Inferior parietal cortex (tissue), 1 donor: ENCODE measurements at regions not wholly inside any gene's neighbourhood (a gene's known extent, or its start where the extent isn't known, plus 50 kb on each side); places are given as distances from the start of the nearest gene placed in this dataset.
A peak's percentile ranks its signal among the peaks of the same experiment; 100 is the strongest.

Experiments used
- DNase-seq: peaks from one replicate; pipeline ENCODE4 v3.0.0-alpha.2; 2016; ENCODE audit errors: extremely low spot score

DNA sequence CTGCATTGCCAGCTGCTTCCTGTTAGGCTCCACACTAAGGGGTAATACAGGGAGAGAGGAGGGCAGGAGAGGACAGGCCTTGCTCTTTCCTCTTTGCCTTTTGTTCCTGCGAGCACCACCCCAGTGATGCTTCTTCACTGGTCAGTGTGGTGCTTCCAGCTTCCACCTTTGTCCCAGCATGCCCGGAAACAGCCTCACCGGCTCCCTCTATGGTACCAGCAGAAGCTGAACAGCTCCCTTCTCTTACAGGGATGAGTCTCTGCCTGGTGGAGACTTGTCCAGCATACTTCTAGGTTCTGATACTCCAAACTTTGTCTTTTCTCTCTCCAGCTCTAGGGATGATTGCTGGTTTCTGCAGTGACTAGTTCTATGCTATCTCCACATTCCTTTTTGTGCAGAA lies 413.3 kb downstream of the TSN start:
- no peak for DNase-seq

GRCh38 chr2:122172812-122173211 lies 417.4 kb downstream of the TSN start:
- DNase-seq, result no peak

DNA sequence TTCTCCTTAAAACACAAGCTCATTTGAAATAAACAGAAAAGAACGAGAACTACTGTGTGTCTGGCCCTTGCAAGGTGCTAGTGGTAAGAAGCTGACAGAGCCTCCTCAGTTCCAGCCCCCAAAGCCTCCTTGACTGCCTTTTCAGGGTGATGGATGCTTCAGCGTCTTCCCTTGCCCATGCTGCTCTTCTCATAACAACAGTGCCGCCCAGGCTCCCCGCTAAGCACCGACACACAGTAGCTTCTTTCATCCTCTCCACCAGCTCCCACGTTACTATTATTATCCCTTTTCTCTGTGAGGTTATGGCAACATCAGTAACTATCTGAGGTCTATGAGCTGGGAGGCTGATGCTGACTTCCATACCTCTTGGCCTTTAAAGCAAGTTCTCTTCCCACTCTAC lies 418.6 kb downstream of the TSN start:
- no peak for DNase-seq

GRCh38 chr2:122179492-122180165 lies 424.2 kb downstream of the TSN start:
- DNase-seq, result no peak

GRCh38 chr2:122180972-122181371 lies 425.5 kb downstream of the TSN start:
- no peak for DNase-seq

GRCh38 chr2:122182616-122183355 lies 427.3 kb downstream of the TSN start:
- DNase-seq, result no peak

- no peak for DNase-seq
Observed at GRCh38 chr2:122183890-122184289, 428.4 kb downstream of the TSN start.

DNA sequence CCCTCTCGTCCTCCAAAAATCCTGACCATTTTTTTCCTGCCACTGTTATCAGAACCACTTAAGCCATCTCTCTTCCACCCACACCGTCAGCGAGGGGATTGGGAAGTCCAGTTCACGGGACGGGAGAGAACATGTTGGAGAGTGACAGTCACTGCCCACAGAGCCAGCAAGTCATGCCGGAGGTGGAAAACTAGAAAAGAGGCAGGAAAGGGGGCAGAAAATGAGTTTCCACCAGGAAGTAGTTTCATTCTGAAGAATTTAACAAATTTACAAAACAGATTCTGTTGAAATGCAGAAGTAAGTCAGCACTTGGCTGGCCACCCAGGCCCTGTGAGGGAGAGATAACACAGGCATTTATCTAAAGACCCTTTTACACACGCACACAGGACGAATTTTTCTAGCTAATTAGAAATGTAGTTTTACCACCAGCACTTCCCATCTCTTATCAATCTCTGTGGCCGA lies 431.3 kb downstream of the TSN start:
- DNase-seq, result no peak

DNA sequence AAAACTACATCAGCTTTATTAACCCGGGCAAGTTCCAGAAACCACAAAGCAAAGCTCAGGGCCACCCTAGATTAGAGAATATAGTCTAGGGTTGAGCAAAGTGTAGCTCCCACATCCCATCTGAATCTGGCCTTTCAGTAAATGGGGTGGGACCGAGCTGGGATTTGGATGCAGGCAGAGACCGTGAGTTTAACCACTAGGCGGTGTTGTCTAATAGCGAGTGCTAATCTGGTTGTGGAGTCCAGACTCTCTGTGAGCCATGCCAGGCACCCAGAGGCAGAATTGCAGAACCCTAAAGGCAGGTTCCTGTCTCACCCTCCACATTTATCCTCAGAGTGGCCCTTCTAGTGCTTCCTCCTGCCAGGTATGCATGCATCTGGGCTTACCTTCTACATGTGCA lies 435.9 kb downstream of the TSN start:
- no peak for DNase-seq

- no peak for DNase-seq
Observed at GRCh38 chr2:122193622-122194021, 438.2 kb downstream of the TSN start.

GRCh38 chr2:122194546-122194945 lies 439.1 kb downstream of the TSN start:
- DNase-seq, result no peak

DNA sequence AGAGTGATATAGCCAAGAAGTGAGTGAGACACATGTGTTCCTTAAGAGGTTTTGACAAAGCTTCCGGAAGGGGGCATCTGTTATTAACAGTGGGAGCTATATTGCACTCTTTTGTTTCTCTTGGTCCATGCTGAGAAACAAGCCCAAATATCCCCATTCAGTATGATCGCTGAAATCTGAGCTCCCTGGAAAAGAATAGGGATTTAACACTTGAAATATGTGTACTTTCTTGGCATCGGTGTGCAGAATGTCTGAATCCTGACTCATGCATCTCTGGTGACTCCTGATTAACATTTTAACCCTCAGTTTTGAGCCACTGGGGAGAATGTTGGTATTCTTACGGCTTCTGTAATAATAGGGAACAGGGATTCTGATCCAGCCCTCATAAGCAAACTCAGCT lies 448.1 kb downstream of the TSN start:
- DNase-seq, result no peak

DNA sequence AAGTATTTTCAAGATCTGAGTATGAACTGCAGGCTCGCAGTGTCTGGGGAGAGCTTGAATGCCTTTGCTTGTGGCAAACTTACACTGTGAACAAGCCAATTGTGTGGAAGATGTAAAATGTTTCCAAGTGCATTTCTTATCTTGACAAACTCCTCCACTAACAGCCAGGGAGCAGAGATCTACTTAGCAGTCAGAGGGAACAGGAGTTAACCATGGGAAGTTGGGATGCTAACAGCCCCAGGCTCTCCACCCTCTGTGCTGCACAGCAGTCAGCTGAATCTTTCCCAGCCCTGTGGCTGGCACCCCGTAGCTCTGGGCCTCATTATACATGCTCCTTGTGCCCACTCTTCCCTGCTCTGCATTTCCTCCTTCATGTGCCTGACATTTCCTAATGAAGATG lies 450.2 kb downstream of the TSN start:
- no peak for DNase-seq

DNA sequence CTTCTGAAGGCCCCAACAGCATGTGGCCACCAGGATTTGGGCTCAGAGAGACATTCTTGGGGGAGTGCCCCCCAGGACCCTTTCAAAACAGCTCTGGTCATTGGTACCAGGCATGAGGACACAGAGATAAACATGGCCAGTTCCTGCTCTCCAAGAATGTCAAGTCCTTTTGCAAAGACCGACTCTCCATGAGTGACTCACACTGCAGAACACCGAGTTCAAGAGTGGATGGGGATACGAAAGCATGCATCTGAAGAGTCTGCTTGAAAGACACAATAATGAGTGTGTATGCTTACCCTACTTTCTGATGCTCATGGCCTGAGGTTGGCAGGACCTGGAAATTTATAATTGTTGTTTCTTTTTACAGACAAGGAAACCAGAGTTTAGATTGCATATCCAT lies 450.6 kb downstream of the TSN start:
- DNase-seq, result no peak

DNA sequence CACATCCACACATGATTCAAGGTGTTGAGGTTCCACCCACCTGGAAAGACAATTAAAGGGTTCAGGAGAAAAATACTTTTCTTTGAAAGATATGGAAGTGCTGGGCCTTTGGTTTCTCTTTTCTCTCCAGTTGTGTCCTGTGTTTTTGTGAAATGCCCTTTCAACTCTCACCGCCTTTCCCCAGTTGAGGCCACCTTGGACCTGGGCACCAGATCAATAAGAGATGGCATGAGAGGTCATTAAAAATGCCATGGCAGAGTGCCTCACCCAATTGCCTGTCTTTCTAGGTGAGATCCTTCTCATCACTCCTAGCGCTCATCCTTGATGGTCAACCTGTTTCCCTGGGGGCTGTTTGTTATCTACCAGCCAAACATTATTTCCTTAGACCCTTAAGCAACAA lies 453.9 kb downstream of the TSN start:
- no peak for DNase-seq

DNA sequence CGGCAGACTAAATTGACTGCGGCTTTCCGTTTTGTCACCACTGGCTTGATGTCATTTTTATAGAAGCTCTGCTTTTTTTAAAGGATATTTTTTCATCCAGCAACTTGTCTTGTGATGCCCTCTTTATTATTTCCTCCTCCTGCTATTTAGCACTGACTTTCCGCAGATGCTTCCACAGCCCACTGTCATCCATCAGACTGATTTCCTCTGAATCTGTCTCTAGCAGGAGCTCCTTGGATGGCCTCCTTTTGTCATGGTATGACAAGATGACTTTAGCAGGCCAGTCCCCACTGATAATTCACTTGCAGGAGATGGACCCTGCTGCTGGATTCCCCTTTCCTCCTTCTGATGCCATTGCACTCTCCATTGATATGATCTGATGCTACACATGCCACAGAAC lies 454.6 kb downstream of the TSN start:
- no peak for DNase-seq

DNA sequence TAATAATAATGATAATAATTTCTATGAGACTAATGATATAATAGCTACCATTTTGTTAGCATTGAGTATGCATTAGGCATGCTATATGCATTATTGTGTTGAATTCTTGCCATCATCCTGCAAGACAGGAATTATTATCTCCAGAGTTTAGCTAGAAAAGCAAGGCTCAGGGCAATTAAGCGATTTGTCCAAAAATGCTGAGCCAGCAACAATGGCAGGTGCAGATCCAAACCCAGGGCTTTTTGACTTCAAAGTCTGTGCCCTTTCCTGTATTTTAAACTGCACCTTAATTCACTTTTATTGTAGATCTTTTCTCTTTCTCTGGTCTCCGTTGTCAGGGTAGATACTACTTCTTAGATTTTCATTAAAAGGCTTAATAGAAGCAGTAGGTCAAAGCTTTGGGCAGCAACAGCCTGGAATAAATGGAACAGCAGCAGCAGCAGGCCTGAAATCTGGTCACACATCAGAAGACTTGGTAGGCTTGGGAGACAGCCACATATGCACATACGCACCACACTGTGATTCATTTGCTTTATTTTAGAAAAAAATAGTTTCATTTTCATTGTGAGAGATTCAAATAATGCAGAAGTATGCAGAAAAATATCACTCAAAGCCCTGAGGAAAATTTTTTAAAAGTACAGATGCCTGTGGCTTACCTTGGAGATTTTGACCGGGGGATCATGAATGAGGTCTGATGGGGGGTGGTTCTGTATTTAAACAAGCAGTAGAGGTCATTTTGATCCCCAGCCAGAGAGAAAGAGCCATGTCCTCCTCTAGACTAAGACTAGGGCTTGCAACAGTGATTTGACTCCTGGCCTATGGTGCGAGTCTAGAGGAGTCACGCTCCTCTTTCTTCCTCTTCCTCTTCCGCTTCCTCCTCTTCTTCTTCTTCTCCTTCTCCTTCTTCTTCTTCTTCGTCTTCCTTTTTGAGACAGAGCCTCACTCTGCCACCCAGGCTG lies 455.7 kb downstream of the TSN start:
- peak; percentile 6 for DNase-seq

DNA sequence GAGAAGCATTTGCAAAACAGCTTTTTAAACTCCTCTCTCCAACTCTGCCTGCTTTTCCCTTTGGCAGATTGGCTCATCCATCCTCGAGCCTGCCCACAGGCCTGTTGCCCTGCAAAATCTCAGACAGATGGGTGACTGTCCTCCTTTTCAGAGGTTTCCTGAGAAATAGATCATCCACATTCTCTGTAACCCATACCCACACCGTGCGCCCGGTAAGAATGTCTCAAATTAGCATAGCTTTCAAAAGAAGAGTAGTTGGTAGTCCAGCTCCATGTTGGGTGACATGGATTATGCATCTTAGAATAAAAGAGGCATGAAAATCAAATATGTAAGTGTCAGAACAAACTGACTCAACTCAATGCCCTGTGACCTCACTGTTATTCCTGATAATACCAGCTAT lies 457.9 kb downstream of the TSN start:
- no peak for DNase-seq

- no peak for DNase-seq
Observed at GRCh38 chr2:122216071-122216470, 460.6 kb downstream of the TSN start.

- DNase-seq, result no peak
Observed at GRCh38 chr2:122216901-122217300, 461.4 kb downstream of the TSN start.

DNA sequence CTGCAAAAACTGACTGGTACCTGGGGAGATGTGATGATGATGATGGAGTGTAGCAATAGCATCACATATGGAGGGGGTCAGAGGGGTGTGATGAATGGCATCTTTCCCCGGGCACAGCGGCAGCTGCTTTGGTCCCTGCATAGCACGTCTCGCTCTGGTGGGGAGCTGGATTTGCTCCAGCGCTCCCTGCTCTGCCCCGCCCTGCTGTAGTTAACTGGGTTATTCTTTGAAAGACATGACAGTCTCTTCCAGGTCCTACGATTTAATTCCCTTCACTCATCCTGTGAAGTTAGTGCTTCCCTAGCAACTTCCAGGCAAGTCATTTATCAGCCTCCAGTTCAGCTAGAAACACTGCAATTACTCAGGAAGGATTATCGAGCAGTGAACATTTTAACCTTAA lies 463.1 kb downstream of the TSN start:
- no peak for DNase-seq

DNA sequence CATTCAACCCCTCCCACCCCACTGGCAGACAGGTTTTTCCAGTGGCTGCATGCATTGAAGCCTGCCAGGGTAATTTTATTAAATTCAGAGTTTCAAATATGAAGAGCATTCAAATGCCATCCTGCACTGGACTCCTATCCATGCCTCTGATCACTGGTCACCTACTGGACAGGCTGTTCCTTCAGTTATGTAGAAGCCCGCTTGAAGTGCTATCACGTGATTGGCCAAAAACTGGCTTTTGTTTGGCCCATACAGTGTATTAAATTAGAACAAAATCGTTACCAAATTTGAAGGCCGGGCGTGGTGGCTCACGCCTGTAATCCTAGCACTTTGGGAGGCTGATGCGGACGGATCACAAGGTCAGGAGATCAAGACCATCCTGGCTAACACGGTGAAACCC lies 464.1 kb downstream of the TSN start:
- DNase-seq, result no peak
